ENCODE measurements at regions not wholly inside any gene's neighbourhood (a gene's known extent, or its start where the extent isn't known, plus 50 kb on each side); places are given as distances from the start of the nearest gene placed in this dataset.

GRCh38 chr6:15817100-15817499 is 154.3 kb upstream of the DTNBP1 start:
- no peak overlapping the region for H4K91ac ChIP-seq (ENCODE audit: insufficient read length, low read depth, low read length)
- H3K4me1 ChIP-seq (ENCODE audit: insufficient read depth, low read length), result no peaks in the 10 kb centered on the region
- no peaks in the 10 kb centered on the region for H3K79me1 ChIP-seq (ENCODE audit: insufficient read depth, low read depth, low read length, poor library complexity, severe bottlenecking)
- Mint-ChIP-seq H3K27ac (no peak overlapping the region), H3K4me3 (no peak overlapping the region), H3K36me3 (ENCODE audit: insufficient read depth in 1 of 3, low read depth in 3 of 3) (no peaks in the 10 kb centered on the region), H3K4me1 (peaks cover 0 to 15% of the 10 kb centered on the region in 2 experiments; a peak in 3 of 4 replicates), H3K27me3 (ENCODE audit: low read depth) (peaks cover 3% of the 10 kb centered on the region), H3K9me3 (no peaks in the 10 kb centered on the region; a peak in 1 of 5 replicates)
- H3K18ac ChIP-seq (ENCODE audit: insufficient read length, low read depth, low read length), result no peak overlapping the region
- H4K20me1 ChIP-seq (ENCODE audit: control insufficient read depth, insufficient read depth, insufficient read length), result no peaks in the 10 kb centered on the region
- no peak overlapping the region for H2BK20ac ChIP-seq (ENCODE audit: low read depth, low read length, poor library complexity, severe bottlenecking)
- no peaks in the 10 kb centered on the region for H3K27me3 ChIP-seq (ENCODE audit: insufficient read depth, low read length)
- H3T11ph ChIP-seq (ENCODE audit: low read length), result no peak overlapping the region
- no peak overlapping the region for H3K14ac ChIP-seq (ENCODE audit: insufficient read depth, low read length)
- H3K4ac ChIP-seq (ENCODE audit: low read depth, low read length), result no peak overlapping the region
- H3K56ac ChIP-seq (ENCODE audit: insufficient read length, low read depth, low read length), result no peak overlapping the region
- no peak overlapping the region for H2AK5ac ChIP-seq (ENCODE audit: insufficient read length, low read length)
- H3K23me2 ChIP-seq (ENCODE audit: insufficient read length, low read depth, low read length, poor library complexity, severe bottlenecking), result no peaks in the 10 kb centered on the region
- no peak overlapping the region for H2BK120ac ChIP-seq (ENCODE audit: low read depth, low read length, poor library complexity, severe bottlenecking)
- no peak for DNase-seq
- H2BK15ac ChIP-seq (ENCODE audit: low read depth, low read length), result no peak overlapping the region
- H3K27ac ChIP-seq (ENCODE audit: insufficient read length, low read depth, low read length), result no peak overlapping the region
- H3K79me2 ChIP-seq (ENCODE audit: insufficient read depth, low read length), result no peaks in the 10 kb centered on the region
- H4K8ac ChIP-seq (replicated peaks; ENCODE audit: insufficient read length, low read depth, low read length), result no peak overlapping the region
- no CpG with 5 or more reads among the region's 4 CpGs for WGBS (ENCODE audit: extremely low coverage, insufficient read length, low lambda C conversion rate)
- no peak overlapping the region for H3K9ac ChIP-seq (ENCODE audit: extremely low read depth, insufficient read length, low read length)
- H3K23ac ChIP-seq (ENCODE audit: insufficient read length, low read depth, low read length), result no peak overlapping the region
- no peak overlapping the region for H2BK5ac ChIP-seq (ENCODE audit: insufficient read length, low read length)
- no peak overlapping the region for H2AFZ ChIP-seq (ENCODE audit: low read length)
- no peak for TF ChIP-seq CTCF (conservative IDR thresholded peaks at IDR 0.05)
- H4K5ac ChIP-seq (ENCODE audit: insufficient read length, low read depth, low read length), result no peak overlapping the region
- H2BK12ac ChIP-seq (ENCODE audit: insufficient read length, low read depth, low read length), result no peak overlapping the region
- H3K4me2 ChIP-seq (ENCODE audit: insufficient read depth, insufficient read length, low read length), result no peak overlapping the region
- H3K9me3 ChIP-seq (ENCODE audit: control insufficient read depth, low read depth, low read length), result no peaks in the 10 kb centered on the region
